H1 (cell line): ENCODE measurements at regions not wholly inside any gene's neighbourhood (a gene's known extent, or its start where the extent isn't known, plus 50 kb on each side); places are given as distances from the start of the nearest gene placed in this dataset.

Experiments
- FOSL1 ChIP-seq: IDR thresholded peaks from 2 replicates; pipeline ENCODE4 v1.6.1; 2011; ENCODE audit warnings: mild to moderate bottlenecking, low read depth, low read length, moderate library complexity; ENCODE audit not compliant: insufficient read depth
- NRF1 ChIP-seq: IDR thresholded peaks from 2 replicates; pipeline ENCODE4 v1.6.1; 2011; ENCODE audit warnings: mild to moderate bottlenecking, low read depth, low read length, improper control_type of control experiment
- POLR2AphosphoS5 ChIP-seq: IDR thresholded peaks from 2 replicates; pipeline ENCODE4 v1.6.1; 2011; ENCODE audit warnings: low read depth, low read length
- RAD21 ChIP-seq, 2 experiments: IDR thresholded peaks in 1 of 2; conservative IDR thresholded peaks in 1 of 2; 2 replicates each; pipeline ENCODE4 v1.6.1; 2011; ENCODE audit warnings: low read depth in 2 of 2, low read length in 2 of 2, improper control_type of control experiment in 1 of 2, inconsistent platforms in 1 of 2, mild to moderate bottlenecking in 1 of 2, moderate library complexity in 1 of 2
- ZNF274 ChIP-seq: IDR thresholded peaks from 2 replicates; pipeline ENCODE4 v1.7.0; 2012; ENCODE audit warnings: low read length, borderline replicate concordance; ENCODE audit errors: extremely low read depth

DNA sequence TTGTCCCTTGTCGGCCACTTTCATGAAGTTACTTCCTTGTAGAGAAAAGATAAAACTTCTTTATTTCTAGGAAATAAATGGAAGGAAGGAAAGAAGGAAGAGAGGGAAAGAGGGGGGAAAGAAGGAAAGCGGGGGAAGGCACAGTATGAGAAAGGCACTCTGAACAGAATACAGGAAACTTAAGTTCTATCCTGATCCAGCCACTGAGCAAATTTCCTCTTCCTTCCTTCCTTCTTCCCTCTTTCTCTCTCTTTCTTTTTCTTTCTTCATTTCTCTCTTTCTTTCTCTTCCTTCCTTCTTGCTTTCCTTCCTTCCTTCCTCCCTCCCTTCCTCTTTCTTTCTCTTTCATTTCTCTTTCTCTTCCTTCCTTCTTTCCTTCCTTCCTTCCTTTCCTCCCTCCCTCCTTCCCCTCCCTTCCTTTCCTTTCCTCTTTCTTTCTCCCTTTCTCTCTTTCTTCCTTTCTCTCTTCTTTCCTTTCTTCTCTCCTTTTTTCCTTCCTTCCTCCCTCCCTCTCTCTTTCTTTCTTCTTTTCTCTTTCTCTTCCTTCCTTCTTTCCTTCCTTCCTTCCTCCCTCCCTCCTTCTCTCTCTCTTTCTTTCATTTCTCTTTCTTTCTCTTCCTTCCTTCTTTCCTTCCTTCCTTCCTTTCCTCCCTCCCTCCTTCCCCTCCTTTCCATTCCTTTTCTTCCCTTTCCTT, 240.2 kb upstream of the BRINP1 start:
- TF ChIP-seq RAD21 (IDR thresholded peaks at IDR 0.05 in 1 of 2, conservative IDR thresholded peaks at IDR 0.05 in 1 of 2; ENCODE audit: low read depth in 2 of 2, low read length in 2 of 2): no peak
- no peak for TF ChIP-seq POLR2AphosphoS5
- TF ChIP-seq ZNF274: no peak
- no peak for TF ChIP-seq FOSL1
- TF ChIP-seq NRF1: no peak
